ENCODE measurements at regions not wholly inside any gene's neighbourhood (a gene's known extent, or its start where the extent isn't known, plus 50 kb on each side); places are given as distances from the start of the nearest gene placed in this dataset.

- DNase-seq: no peak
Measured at GRCh38 chr20:11249683-11250082, 575.9 kb upstream of the JAG1 start.

DNA sequence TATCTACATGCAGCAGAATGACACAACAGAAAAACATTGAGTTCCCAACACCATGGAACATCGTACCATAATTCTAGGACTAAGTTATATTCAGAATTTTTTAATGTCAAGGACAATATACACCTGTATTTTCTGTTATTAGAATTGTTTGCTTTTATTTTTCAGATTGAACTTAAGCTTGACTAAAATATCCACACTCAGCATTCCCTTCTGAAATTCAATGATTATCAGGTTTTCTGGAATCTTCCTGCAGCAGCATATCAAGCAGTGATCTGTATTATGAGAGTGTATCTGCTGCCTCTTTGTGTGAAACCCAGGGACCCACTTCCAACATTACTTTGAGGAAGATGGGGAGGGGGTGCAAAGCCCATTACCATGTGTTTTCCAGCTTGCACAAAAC lies 578.6 kb upstream of the JAG1 start:
- DNase-seq: no peak

DNA sequence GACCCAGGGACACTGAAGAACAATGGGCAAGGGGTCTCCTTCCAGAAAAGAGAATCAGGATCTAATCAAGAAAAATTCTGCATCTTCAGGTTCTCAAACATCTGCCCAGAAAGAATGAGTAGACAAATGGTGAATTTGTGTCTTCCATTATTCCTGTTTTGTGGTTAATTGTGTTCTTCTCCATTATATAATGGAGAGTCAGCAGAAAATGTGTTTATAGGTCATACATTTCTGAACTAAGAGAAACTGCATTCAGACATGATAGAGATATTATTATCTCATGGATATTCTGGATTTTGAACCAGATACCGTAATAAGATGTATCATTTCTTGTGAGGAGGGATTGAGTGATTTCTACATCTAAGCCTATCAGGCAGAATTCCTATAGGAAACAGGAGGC lies 581.7 kb upstream of the JAG1 start:
- no peak for DNase-seq

- DNase-seq: no peak
Measured at GRCh38 chr20:11255860-11256259, 582.1 kb upstream of the JAG1 start.

- DNase-seq: no peak
Measured at GRCh38 chr20:11260611-11261010, 586.8 kb upstream of the JAG1 start.

GRCh38 chr20:11261533-11262000 lies 587.8 kb upstream of the JAG1 start:
- DNase-seq: no peak

GRCh38 chr20:11266571-11266970 lies 592.8 kb upstream of the JAG1 start:
- DNase-seq: no peak

DNA sequence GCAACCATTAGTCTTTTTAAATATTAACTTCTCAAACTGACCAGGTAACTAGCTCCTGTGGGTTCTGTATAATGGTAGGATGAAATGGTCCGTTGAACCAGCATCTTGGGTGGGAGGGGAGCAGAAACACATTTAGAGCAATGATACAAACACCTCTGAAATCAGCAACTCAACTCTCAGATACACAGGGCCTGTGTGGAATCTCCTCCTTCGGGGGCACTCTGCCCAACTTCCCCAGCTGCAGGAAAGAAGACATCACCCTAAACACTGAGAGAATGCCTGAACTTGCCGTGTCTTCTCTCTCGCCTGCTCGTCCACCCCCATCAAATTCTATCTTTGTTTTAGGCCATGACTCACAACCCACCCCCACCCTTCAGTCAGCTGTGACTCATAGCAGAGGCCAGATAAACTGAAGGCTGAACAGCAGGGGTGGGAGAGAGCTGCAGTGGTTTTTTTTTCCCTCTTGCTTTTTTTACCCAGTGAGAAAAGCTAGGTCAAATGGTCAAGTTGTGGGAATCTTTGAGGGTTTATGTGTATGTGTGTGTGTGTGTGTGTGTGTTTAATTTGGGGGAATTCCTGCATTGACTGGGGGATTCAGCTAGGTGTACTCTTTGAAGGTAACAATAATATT lies 593.4 kb upstream of the JAG1 start:
- peak; percentile 60 for DNase-seq

DNA sequence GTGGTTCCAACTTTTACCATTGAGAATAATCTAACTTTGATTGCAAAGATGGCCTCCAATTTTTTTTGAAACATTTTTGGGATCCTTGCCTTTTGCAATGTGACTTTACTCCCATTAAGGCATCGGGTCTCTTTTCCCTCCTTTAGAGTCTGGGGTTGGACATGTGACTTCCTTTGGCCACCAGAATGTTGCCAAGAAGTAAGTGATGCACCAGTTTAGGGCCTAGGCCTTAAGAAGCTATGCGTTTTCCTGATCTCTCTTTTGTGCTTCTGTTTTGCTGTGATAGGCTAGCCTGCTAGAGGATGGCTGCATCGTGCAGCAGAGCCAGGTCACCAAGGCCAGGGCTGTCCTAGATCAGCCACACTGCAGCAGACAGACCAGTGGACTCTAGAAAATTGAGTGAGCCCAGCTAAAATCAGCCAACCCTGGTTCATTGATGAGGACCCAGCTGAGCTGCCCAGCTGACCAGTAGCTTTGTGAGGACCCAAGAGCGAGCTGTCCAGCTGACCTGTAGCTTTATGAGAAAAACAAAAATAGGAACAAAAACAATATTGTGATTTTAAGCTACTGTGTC lies 594.0 kb upstream of the JAG1 start:
- DNase-seq: peak; percentile 18

DNA sequence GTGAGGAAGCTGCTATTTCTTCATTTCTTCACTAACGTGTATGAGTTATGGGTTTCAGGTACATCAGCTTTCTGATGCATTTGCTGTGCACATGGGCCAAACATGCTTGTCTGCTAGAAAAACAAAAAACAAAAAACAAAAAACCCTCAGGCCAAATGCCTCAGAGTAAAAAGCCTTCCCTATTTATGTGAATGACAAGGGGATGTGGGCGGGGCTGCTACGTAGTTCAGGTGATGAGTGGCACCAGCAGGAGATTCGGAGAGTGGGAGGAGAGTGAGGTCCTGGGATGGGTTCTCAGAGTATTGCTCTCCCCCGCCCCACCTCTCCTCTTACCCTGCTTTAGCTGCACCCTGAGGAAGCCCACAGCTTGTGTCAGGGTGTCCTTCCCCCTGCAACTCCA lies 596.8 kb upstream of the JAG1 start:
- no peak for DNase-seq

DNA sequence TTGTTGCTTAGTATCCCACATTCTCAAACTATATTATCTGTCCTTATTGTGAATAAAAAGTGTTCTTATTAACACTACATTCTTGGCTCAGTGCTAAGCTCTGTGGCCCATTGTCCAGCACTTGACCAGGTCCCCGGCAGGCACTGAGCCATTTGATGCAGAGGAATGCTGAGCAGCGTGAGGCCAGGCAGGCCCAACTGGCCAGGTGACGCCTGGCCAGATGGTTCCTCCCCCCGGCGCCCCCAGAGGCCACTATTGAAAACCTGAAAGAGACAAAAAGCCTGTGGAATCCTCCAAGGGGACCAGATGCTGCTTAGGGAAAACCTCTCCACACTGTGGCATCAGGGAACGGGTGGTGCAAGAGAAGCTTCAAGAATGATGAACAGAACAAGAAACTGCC lies 597.5 kb upstream of the JAG1 start:
- peak; percentile 20 for DNase-seq

DNA sequence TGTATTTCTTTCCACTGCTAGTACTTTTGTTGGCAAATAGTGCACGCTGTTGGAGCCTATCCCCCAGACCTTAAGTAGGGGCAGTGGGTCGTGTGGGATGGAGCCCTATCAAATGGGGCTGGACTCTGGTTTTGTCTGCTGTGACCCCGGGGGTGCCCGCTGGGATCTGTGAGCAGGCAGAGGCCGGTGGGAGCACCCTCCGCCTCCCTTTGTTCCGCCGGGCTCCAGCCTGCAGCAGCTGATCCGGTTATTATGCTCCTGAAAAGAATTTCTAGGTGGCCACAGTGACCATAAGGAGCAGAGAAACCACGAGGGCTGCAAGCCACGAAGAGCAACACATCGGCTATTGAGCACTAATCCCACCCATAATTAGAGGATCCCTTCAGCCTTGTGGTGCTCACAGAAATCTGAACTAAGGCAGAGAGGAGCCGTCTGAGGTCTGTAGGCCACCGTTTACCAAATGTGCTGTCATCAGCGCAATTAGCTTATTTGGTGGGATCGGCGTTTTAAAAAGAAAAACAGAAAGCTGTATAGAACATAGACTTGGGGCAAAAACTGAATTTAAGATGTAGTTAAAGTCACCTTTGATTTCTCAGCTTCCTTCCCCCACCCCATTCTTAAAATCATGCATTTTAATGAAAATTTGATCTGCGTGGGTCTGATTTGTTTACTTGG lies 598.3 kb upstream of the JAG1 start:
- DNase-seq: peak; percentile 17

- DNase-seq: peak; percentile 54
Measured at GRCh38 chr20:11274141-11274594, 600.4 kb upstream of the JAG1 start.

GRCh38 chr20:11275740-11276139 lies 601.9 kb upstream of the JAG1 start:
- no peak for DNase-seq

DNA sequence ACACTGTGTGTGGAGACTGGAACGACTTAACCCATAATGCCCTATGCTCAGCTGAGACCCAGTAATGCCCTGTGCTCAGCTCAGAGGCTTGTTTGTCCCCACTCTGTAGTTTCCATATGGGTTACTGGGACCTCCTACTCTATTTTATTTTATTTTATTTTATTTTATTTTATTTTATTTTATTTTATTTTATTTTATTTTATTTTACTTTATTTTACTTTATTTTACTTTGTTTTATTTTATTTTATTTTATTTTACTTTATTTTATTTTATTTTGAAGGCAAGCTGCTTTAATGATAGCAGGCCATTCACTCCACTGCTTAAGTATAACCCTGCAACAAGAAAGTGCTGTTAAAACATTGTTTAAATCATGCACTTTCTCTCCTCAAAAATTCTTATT lies 603.4 kb upstream of the JAG1 start:
- DNase-seq: no peak

- DNase-seq: no peak
Measured at GRCh38 chr20:11277858-11278257, 604.1 kb upstream of the JAG1 start.

- DNase-seq: no peak
Measured at GRCh38 chr20:11278461-11278860, 604.7 kb upstream of the JAG1 start.

- DNase-seq: no peak
Measured at GRCh38 chr20:11281240-11281639, 607.4 kb upstream of the JAG1 start.

- DNase-seq: no peak
Measured at GRCh38 chr20:11281768-11282167, 608.0 kb upstream of the JAG1 start.

DNA sequence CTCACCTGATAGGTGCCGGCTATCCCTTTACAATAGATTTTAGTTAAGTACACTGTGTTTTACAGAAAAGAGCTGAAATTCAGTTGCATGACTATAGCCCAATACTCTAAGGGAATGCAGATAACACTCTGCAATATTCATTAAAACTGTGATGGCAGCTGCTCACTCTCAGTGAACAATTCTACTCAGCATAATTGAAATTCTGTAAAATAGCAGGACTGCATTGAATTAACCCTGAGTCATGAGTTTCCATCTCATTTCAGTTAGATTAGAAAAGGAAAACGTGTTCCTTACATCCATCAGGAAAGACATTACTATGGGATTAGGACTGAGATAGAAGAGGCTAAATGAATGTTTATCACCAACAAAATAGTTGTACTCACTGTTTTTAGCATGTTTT lies 613.3 kb upstream of the JAG1 start:
- no peak for DNase-seq

DNA sequence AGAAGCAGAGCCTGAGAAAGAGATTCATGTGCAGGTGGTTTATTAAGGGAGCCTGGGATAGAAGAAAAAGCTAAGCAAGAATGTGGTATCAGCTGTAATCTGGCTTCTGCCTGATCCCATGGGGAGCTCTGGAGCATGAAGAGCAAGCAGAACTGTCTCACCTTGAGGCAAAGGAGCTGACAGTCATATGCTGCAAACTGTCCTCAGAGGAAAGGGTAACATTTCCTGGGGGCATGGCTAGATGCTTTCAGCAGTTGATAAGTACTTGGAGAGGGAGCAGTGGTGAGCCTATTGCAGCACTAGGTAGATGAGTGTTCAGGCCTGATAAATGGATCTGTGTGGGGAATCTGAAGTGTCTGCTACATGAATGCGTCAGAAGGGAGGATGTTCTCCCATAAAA lies 621.5 kb upstream of the BTBD3 start:
- no peak for DNase-seq

DNA sequence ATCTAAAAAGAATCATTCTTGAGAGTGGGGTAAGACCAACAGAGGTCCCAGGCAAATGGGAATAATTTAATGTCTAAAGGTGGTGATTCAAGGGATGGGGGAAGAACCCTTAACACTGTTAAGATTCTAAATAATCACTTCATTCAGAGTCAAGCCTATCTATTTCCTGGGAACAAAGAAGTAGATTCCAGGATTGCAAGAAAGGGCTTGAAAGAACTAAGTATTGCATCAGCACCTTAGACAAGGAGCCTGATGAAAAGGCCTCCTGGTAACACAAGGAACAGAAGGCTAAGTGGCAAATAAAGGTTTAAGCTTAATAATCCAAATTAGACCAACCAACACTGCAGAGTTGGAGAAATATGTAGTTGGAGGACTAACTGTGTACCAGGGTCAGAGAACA lies 620.7 kb upstream of the BTBD3 start:
- no peak for DNase-seq

DNA sequence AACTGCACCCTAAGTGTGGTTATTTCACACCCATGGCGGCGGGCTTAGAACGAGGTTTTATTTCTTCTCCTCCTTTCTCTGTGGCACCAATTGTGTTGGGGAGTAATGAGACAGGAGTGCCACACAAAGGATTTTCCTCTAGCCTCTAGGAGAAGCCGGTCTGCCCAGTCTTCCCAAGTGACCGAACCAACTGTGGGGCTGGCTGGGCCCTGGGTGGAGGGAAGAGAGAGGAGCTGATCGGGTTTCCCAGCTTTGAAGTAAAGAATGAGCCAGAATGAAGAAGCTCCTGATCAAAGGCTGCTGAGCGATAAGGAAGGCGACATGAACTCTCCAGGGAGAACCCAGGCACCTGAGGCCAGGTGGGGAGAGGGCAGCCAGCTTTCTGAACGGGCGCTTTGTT lies 616.0 kb upstream of the BTBD3 start:
- DNase-seq: no peak

DNA sequence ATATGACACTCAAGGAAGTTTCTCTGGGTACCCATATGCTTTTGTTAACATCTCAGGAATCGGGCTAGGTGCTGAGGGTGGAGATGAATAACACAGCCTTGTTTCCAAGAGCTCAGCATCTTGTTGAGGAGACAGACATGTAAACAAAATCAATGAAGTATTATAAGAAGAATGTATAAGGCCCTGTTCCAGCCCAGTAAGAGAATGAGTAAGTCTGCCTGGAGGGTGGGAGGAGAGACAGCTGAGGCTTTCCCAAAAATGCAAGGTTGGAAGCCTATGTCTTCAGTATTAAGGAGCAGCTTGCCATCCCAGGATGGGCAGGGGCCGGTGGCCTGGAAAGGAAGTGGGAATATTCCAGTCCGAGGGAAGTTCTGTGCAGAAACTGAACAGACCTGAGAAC lies 615.3 kb upstream of the BTBD3 start:
- no peak for DNase-seq

Data from right kidney (tissue), 1 donor.